ENCODE measurements at regions not wholly inside any gene's neighbourhood (a gene's known extent, or its start where the extent isn't known, plus 50 kb on each side); places are given as distances from the start of the nearest gene placed in this dataset.

- no peak for TF ChIP-seq EGR1 (IDR thresholded peaks at IDR 0.05; ENCODE audit: low read depth in 2 of 2)
- TF ChIP-seq, protein P1, sequence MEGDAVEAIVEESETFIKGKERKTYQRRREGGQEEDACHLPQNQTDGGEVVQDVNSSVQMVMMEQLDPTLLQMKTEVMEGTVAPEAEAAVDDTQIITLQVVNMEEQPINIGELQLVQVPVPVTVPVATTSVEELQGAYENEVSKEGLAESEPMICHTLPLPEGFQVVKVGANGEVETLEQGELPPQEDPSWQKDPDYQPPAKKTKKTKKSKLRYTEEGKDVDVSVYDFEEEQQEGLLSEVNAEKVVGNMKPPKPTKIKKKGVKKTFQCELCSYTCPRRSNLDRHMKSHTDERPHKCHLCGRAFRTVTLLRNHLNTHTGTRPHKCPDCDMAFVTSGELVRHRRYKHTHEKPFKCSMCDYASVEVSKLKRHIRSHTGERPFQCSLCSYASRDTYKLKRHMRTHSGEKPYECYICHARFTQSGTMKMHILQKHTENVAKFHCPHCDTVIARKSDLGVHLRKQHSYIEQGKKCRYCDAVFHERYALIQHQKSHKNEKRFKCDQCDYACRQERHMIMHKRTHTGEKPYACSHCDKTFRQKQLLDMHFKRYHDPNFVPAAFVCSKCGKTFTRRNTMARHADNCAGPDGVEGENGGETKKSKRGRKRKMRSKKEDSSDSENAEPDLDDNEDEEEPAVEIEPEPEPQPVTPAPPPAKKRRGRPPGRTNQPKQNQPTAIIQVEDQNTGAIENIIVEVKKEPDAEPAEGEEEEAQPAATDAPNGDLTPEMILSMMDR (IDR thresholded peaks at IDR 0.05; ENCODE audit: low read depth, low read length, missing input control): no peak
- TF ChIP-seq RAD21 (IDR thresholded peaks at IDR 0.05): no peak
- TF ChIP-seq, protein P2, sequence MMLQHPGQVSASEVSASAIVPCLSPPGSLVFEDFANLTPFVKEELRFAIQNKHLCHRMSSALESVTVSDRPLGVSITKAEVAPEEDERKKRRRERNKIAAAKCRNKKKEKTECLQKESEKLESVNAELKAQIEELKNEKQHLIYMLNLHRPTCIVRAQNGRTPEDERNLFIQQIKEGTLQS (IDR thresholded peaks at IDR 0.05): no peak
- no peak for TF ChIP-seq SP1 (IDR thresholded peaks at IDR 0.05)
- TF ChIP-seq MAX (IDR thresholded peaks at IDR 0.05): no peak
- no peak for TF ChIP-seq TAF1 (conservative IDR thresholded peaks at IDR 0.05)
- no peak for TF ChIP-seq YY1 (IDR thresholded peaks at IDR 0.05)
- no peak for TF ChIP-seq REST (IDR thresholded peaks at IDR 0.05)
- TF ChIP-seq, protein P3, sequence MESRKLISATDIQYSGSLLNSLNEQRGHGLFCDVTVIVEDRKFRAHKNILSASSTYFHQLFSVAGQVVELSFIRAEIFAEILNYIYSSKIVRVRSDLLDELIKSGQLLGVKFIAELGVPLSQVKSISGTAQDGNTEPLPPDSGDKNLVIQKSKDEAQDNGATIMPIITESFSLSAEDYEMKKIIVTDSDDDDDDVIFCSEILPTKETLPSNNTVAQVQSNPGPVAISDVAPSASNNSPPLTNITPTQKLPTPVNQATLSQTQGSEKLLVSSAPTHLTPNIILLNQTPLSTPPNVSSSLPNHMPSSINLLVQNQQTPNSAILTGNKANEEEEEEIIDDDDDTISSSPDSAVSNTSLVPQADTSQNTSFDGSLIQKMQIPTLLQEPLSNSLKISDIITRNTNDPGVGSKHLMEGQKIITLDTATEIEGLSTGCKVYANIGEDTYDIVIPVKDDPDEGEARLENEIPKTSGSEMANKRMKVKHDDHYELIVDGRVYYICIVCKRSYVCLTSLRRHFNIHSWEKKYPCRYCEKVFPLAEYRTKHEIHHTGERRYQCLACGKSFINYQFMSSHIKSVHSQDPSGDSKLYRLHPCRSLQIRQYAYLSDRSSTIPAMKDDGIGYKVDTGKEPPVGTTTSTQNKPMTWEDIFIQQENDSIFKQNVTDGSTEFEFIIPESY (IDR thresholded peaks at IDR 0.05): no peak
- no peak for TF ChIP-seq JUND (IDR thresholded peaks at IDR 0.05)
- TF ChIP-seq GABPA (IDR thresholded peaks at IDR 0.05 in 1 of 2, conservative IDR thresholded peaks at IDR 0.05 in 1 of 2): no peak
- TF ChIP-seq RXRA (IDR thresholded peaks at IDR 0.05): no peak
- TF ChIP-seq NR2F2 (IDR thresholded peaks at IDR 0.05): no peak
Measured at GRCh38 chr9:105973951-105974351, 279.6 kb downstream of the TMEM38B start.

Measured in liver (tissue), 3 donors.